Stomach (tissue), 4 donors: ENCODE measurements at regions not wholly inside any gene's neighbourhood (a gene's known extent, or its start where the extent isn't known, plus 50 kb on each side); places are given as distances from the start of the nearest gene placed in this dataset.

Experiments
- EP300 ChIP-seq: sonication (generic); formaldehyde crosslinking; IDR thresholded peaks from one replicate; pipeline ENCODE4 v1.6.1; 2017; ENCODE audit warnings: antibody characterized with exemption
- POLR2A ChIP-seq, 4 donors: fragments of 450-650 bp; IDR thresholded peaks; one replicate each; pipeline ENCODE4 v1.6.1; 2016; ENCODE audit warnings: antibody characterized with exemption in 4 of 4, control low read depth in 2 of 4, mild to moderate bottlenecking in 1 of 4, moderate library complexity in 1 of 4
- POLR2AphosphoS5 ChIP-seq, 3 donors: sonication (generic); formaldehyde crosslinking; IDR thresholded peaks; one replicate each; pipeline ENCODE4 v1.6.1; 2016; ENCODE audit warnings: antibody characterized with exemption in 3 of 3
- TF ChIP-seq, protein P1 (sequence below), 7 experiments: fragments of 450-650 bp in 4 of 7; fragments of 200-600 bp in 3 of 7; sonication (generic) in 3 of 7; IDR thresholded peaks; one replicate each; pipeline ENCODE4 v1.5.1; 2016 to 2019; ENCODE audit warnings: antibody characterized with exemption in 7 of 7, control low read depth in 2 of 7, mild to moderate bottlenecking in 1 of 7

DNA sequence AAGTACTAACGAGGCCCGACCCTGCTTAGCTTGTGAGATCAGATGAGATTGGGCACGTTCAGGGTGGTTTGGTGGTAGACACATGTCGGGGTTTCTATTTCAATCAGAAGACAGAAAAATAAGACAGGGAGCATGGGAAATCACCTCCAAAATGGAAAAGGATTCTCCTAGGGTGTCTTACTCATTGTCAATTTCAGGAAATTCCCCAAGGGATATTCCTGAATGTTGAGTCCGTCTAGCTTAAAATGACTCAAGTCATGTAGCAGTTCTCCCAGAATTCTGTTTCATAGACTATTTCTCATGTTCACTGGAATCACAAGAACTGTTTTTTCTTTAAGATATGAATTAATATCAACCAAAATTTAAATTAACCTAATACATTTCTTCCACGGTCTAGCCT lies 380.1 kb downstream of the EFNB2 start:
- TF ChIP-seq, protein P1, sequence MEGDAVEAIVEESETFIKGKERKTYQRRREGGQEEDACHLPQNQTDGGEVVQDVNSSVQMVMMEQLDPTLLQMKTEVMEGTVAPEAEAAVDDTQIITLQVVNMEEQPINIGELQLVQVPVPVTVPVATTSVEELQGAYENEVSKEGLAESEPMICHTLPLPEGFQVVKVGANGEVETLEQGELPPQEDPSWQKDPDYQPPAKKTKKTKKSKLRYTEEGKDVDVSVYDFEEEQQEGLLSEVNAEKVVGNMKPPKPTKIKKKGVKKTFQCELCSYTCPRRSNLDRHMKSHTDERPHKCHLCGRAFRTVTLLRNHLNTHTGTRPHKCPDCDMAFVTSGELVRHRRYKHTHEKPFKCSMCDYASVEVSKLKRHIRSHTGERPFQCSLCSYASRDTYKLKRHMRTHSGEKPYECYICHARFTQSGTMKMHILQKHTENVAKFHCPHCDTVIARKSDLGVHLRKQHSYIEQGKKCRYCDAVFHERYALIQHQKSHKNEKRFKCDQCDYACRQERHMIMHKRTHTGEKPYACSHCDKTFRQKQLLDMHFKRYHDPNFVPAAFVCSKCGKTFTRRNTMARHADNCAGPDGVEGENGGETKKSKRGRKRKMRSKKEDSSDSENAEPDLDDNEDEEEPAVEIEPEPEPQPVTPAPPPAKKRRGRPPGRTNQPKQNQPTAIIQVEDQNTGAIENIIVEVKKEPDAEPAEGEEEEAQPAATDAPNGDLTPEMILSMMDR (IDR thresholded peaks at IDR 0.05): no peak
- TF ChIP-seq POLR2AphosphoS5 (IDR thresholded peaks at IDR 0.05) (no peak), POLR2A (IDR thresholded peaks at IDR 0.05) (no peak), EP300 (no peak)
